ENCODE measurements at regions not wholly inside any gene's neighbourhood (a gene's known extent, or its start where the extent isn't known, plus 50 kb on each side); places are given as distances from the start of the nearest gene placed in this dataset.

DNA sequence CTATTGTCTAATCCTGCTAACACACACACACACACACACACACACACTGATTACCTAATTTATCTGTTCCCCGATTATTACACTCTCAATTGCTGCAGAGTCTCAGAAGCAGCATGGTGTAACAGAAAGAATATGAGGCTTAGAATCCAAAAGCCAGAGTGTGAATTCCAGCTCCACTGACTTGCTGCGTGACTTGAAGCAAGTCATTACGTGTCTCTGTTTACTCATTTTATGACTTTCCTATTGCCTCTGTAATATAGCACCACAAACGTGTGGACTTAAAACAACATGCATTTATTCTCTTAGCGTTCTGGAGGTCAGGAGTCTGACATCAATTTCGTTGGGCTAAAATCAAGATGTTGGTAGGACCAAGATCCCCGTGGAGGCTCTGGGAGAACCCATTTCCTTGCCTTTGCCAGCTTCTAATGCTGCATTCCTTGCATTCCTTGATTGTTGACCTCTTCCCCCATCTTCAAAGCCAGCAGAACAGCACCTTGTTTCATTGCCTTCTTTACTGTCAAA, 55.9 kb upstream of the ATP5PO start:
- no peaks in the 10 kb centered on the region for H3K9me2 ChIP-seq (replicated peaks; ENCODE audit: low read depth, low read length)
- H3K4me1 ChIP-seq (ENCODE audit: insufficient read depth, low read length, poor library complexity, severe bottlenecking), result peaks cover 47% of the 10 kb centered on the region
- no peak overlapping the region for H3K4me3 ChIP-seq (ENCODE audit: low read length, poor library complexity, severe bottlenecking)
- no peaks in the 10 kb centered on the region for H3K9me3 ChIP-seq (ENCODE audit: insufficient read depth, low read depth, low read length)
- TF ChIP-seq EZH2phosphoT487 (IDR thresholded peaks at IDR 0.05; ENCODE audit: borderline replicate concordance), result no peak
- TF ChIP-seq, protein P1, sequence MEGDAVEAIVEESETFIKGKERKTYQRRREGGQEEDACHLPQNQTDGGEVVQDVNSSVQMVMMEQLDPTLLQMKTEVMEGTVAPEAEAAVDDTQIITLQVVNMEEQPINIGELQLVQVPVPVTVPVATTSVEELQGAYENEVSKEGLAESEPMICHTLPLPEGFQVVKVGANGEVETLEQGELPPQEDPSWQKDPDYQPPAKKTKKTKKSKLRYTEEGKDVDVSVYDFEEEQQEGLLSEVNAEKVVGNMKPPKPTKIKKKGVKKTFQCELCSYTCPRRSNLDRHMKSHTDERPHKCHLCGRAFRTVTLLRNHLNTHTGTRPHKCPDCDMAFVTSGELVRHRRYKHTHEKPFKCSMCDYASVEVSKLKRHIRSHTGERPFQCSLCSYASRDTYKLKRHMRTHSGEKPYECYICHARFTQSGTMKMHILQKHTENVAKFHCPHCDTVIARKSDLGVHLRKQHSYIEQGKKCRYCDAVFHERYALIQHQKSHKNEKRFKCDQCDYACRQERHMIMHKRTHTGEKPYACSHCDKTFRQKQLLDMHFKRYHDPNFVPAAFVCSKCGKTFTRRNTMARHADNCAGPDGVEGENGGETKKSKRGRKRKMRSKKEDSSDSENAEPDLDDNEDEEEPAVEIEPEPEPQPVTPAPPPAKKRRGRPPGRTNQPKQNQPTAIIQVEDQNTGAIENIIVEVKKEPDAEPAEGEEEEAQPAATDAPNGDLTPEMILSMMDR (conservative IDR thresholded peaks at IDR 0.05; ENCODE audit: low read length), result no peak
- no peak overlapping the region for H3K4me2 ChIP-seq (ENCODE audit: low read depth, low read length, poor library complexity, severe bottlenecking)
- H3F3A ChIP-seq (ENCODE audit: low read depth), result peaks cover 11% of the 10 kb centered on the region; the same call in 1 of the 2 replicates
- no peaks in the 10 kb centered on the region for H4K20me1 ChIP-seq (ENCODE audit: insufficient read depth, low read length, poor library complexity, severe bottlenecking)
- no peaks in the 10 kb centered on the region for H3K79me2 ChIP-seq (ENCODE audit: insufficient read depth, low read length)
- H2AFZ ChIP-seq (ENCODE audit: low read length), result no peak overlapping the region
- H3K9ac ChIP-seq (ENCODE audit: low read depth, low read length, poor library complexity, severe bottlenecking), result no peak overlapping the region
- no peaks in the 10 kb centered on the region for H3K27me3 ChIP-seq (ENCODE audit: insufficient read depth, low read length, poor library complexity, severe bottlenecking)
- peaks cover 16% of the 10 kb centered on the region; the same call in 1 of the 2 replicates for H3K36me3 ChIP-seq (ENCODE audit: insufficient read depth, low read length)

DNA sequence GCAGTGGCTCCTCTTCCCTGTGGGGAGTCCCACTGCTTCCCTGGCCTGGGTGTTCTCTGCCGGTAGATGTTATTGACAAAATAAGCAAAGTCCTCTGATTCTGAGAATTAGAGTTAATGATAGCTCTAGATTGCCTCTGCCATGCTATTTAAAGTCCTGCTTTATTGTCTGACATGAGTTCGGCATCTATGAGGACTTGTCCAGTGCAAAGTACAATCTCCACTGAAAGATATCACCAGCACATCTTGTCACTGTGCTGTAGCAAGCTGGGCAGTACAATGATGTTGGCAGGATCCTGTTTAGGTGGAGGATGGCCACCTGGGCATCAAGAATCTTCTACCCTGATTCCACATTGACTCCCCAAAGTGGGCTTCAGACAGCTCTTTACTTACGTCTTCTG, 54.0 kb upstream of the ATP5PO start:
- Histone ChIP-seq H3K9me2 (replicated peaks; ENCODE audit: low read depth, low read length) (no peaks in the 10 kb centered on the region), H3K79me2 (ENCODE audit: insufficient read depth, low read length) (no peaks in the 10 kb centered on the region), H3K4me3 (ENCODE audit: low read length, poor library complexity, severe bottlenecking) (no peak overlapping the region), H3K27me3 (ENCODE audit: insufficient read depth, low read length, poor library complexity, severe bottlenecking) (no peaks in the 10 kb centered on the region), H4K20me1 (ENCODE audit: insufficient read depth, low read length, poor library complexity, severe bottlenecking) (no peaks in the 10 kb centered on the region), H3K36me3 (ENCODE audit: insufficient read depth, low read length) (peaks cover 16% of the 10 kb centered on the region; the same call in 1 of the 2 replicates), H3K4me1 (ENCODE audit: insufficient read depth, low read length, poor library complexity, severe bottlenecking) (peaks cover 36% of the 10 kb centered on the region), H2AFZ (ENCODE audit: low read length) (no peak overlapping the region), H3K4me2 (ENCODE audit: low read depth, low read length, poor library complexity, severe bottlenecking) (no peak overlapping the region), H3K9me3 (ENCODE audit: insufficient read depth, low read depth, low read length) (no peaks in the 10 kb centered on the region), H3K9ac (ENCODE audit: low read depth, low read length, poor library complexity, severe bottlenecking) (no peak overlapping the region), H3F3A (ENCODE audit: low read depth) (no peaks in the 10 kb centered on the region)
- TF ChIP-seq, protein P1 (conservative IDR thresholded peaks at IDR 0.05; ENCODE audit: low read length), result no peak
- TF ChIP-seq EZH2phosphoT487 (IDR thresholded peaks at IDR 0.05; ENCODE audit: borderline replicate concordance), result no peak

DNA sequence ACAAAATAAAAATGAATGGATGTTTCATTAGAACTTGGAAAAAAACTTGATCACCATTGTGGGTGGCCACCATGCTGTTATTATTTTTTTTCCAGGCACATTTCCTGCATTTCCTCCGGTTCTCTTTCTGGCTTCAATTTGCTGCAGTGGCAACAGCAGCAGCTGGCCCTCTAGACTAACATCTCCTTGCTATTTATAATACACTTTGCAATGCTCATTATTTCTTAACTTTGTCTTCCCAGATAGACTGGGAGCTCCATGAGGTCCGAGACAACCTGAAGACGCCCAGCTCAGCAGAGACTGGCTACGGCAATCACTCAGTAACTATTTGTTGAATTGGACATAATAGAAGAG, 53.4 kb upstream of the ATP5PO start:
- Histone ChIP-seq H3K9me3 (ENCODE audit: insufficient read depth, low read depth, low read length) (no peaks in the 10 kb centered on the region), H3K9me2 (replicated peaks; ENCODE audit: low read depth, low read length) (no peaks in the 10 kb centered on the region), H3K4me3 (ENCODE audit: low read length, poor library complexity, severe bottlenecking) (no peak overlapping the region), H3K79me2 (ENCODE audit: insufficient read depth, low read length) (no peaks in the 10 kb centered on the region), H2AFZ (ENCODE audit: low read length) (no peak overlapping the region), H3F3A (ENCODE audit: low read depth) (no peaks in the 10 kb centered on the region), H3K9ac (ENCODE audit: low read depth, low read length, poor library complexity, severe bottlenecking) (no peak overlapping the region), H3K27me3 (ENCODE audit: insufficient read depth, low read length, poor library complexity, severe bottlenecking) (no peaks in the 10 kb centered on the region), H3K36me3 (ENCODE audit: insufficient read depth, low read length) (peaks cover 16% of the 10 kb centered on the region; the same call in 1 of the 2 replicates), H3K4me2 (ENCODE audit: low read depth, low read length, poor library complexity, severe bottlenecking) (no peak overlapping the region), H4K20me1 (ENCODE audit: insufficient read depth, low read length, poor library complexity, severe bottlenecking) (no peaks in the 10 kb centered on the region), H3K4me1 (ENCODE audit: insufficient read depth, low read length, poor library complexity, severe bottlenecking) (peaks cover 37% of the 10 kb centered on the region)
- TF ChIP-seq, protein P1 (conservative IDR thresholded peaks at IDR 0.05; ENCODE audit: low read length), result no peak
- TF ChIP-seq EZH2phosphoT487 (IDR thresholded peaks at IDR 0.05; ENCODE audit: borderline replicate concordance), result no peak

All from Loucy (cell line).